Thymus (tissue), 11 donors: ENCODE measurements at regions not wholly inside any gene's neighbourhood (a gene's known extent, or its start where the extent isn't known, plus 50 kb on each side); places are given as distances from the start of the nearest gene placed in this dataset.

Experiments used
- DNase-seq, 9 donors: peaks; one replicate each; pipeline ENCODE4 v3.0.0-alpha.2; 2013; ENCODE audit warnings: low spot score in 9 of 9, low read depth in 6 of 9, missing footprints in 1 of 9
- H3K27ac ChIP-seq, 2 donors: one replicate each; pipeline ENCODE4 v1.5.1; 2013; ENCODE audit warnings: control low read depth in 1 of 2, low read depth in 1 of 2, low read length in 1 of 2, mild to moderate bottlenecking in 1 of 2, moderate library complexity in 1 of 2
- H3K27me3 ChIP-seq, 2 donors: one replicate each; pipeline ENCODE4 v1.5.1; 2013; ENCODE audit warnings: low read length in 1 of 2; ENCODE audit not compliant: control insufficient read depth in 2 of 2, insufficient read depth in 1 of 2
- H3K36me3 ChIP-seq, 2 donors: one replicate each; pipeline ENCODE4 v1.5.1; 2013; ENCODE audit warnings: low read length in 1 of 2, mild to moderate bottlenecking in 1 of 2, moderate library complexity in 1 of 2; ENCODE audit not compliant: control insufficient read depth in 2 of 2, insufficient read depth in 2 of 2
- H3K4me1 ChIP-seq, 2 donors: one replicate each; pipeline ENCODE4 v1.5.1; 2013; ENCODE audit warnings: low read length in 2 of 2; ENCODE audit not compliant: control insufficient read depth in 2 of 2, insufficient read depth in 2 of 2
- H3K4me3 ChIP-seq, 2 donors: one replicate each; pipeline ENCODE4 v1.5.1; 2013; ENCODE audit warnings: low read length in 2 of 2, control low read depth in 1 of 2, mild to moderate bottlenecking in 1 of 2
- H3K9me3 ChIP-seq, 2 donors: one replicate each; pipeline ENCODE4 v1.5.1; 2013; ENCODE audit warnings: low read length in 1 of 2, mild to moderate bottlenecking in 1 of 2; ENCODE audit not compliant: control insufficient read depth in 2 of 2, insufficient read depth in 1 of 2
- WGBS: extraction: QIAGEN DNeasy Blood & Tissue Kit; methylation state at CpG from one replicate; pipeline ENCODE4 v1.1.7; 2013; 5-methylcytosine and 5-hydroxymethylcytosine counted together
- donor health status: healthy.

DNA sequence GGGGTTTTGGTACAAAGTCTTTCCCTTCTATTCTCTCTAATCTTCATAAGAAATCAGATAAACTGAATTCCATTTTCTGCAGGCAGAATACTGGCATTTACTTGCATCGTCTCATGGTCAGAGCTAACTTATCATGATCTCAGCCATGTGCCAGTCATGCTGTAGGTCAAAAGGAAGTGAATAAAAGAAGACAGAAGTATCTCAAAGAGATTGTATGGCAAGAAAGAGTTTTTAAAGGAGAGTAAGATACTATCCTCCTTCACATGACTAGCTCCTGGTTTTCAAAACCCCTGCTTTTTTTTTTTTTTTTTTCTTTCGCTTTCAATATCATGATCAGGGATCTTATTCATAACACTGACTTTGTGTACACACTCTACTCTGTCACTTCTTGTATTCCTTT is 398.3 kb downstream of the C6orf118 start:
- WGBS = 83% methylated on average over 2 of the region's 2 CpGs
- Histone ChIP-seq H3K9me3 (no peaks in the 10 kb centered on the region), H3K27me3 (no peaks in the 10 kb centered on the region), H3K27ac (no peak overlapping the region), H3K4me3 (no peak overlapping the region), H3K4me1 (no peaks in the 10 kb centered on the region), H3K36me3 (no peaks in the 10 kb centered on the region)
- DNase-seq = no peak

- Histone ChIP-seq H3K9me3 (no peaks in the 10 kb centered on the region), H3K4me3 (no peak overlapping the region), H3K4me1 (no peaks in the 10 kb centered on the region), H3K27me3 (no peaks in the 10 kb centered on the region), H3K27ac (no peak overlapping the region), H3K36me3 (no peaks in the 10 kb centered on the region)
- DNase-seq = no peak
These were observed 402.6 kb downstream of the C6orf118 start for GRCh38 chr6:164906766-164907165.

- Histone ChIP-seq H3K4me1 (no peaks in the 10 kb centered on the region), H3K27me3 (no peaks in the 10 kb centered on the region), H3K9me3 (no peaks in the 10 kb centered on the region), H3K27ac (no peak overlapping the region), H3K36me3 (no peaks in the 10 kb centered on the region), H3K4me3 (no peak overlapping the region)
- no peak for DNase-seq
These were observed 404.1 kb downstream of the C6orf118 start for GRCh38 chr6:164905311-164905710.

GRCh38 chr6:164898412-164898811 is 411.0 kb downstream of the C6orf118 start:
- H3K4me3 ChIP-seq = no peak overlapping the region
- H3K27me3 ChIP-seq = no peaks in the 10 kb centered on the region
- H3K9me3 ChIP-seq = no peaks in the 10 kb centered on the region
- H3K4me1 ChIP-seq = no peaks in the 10 kb centered on the region
- H3K27ac ChIP-seq = no peak overlapping the region
- DNase-seq = no peak
- no peaks in the 10 kb centered on the region for H3K36me3 ChIP-seq
- 87% methylated on average over 2 of the region's 2 CpGs for WGBS

GRCh38 chr6:164897523-164898235 is 411.7 kb downstream of the C6orf118 start:
- Histone ChIP-seq H3K4me3 (no peak overlapping the region), H3K36me3 (no peaks in the 10 kb centered on the region), H3K4me1 (no peaks in the 10 kb centered on the region), H3K9me3 (no peaks in the 10 kb centered on the region), H3K27me3 (no peaks in the 10 kb centered on the region), H3K27ac (no peak overlapping the region)
- whole genome bisulfite sequencing = 81% methylated on average over 8 of the region's 8 CpGs
- no peak for DNase-seq

GRCh38 chr6:164889980-164890379 is 419.4 kb downstream of the C6orf118 start:
- Histone ChIP-seq H3K36me3 (no peaks in the 10 kb centered on the region), H3K27me3 (no peaks in the 10 kb centered on the region), H3K4me1 (no peaks in the 10 kb centered on the region), H3K27ac (no peak overlapping the region), H3K4me3 (no peak overlapping the region), H3K9me3 (no peaks in the 10 kb centered on the region)
- no peak for DNase-seq
- WGBS = 84% methylated on average over 4 of the region's 4 CpGs

DNA sequence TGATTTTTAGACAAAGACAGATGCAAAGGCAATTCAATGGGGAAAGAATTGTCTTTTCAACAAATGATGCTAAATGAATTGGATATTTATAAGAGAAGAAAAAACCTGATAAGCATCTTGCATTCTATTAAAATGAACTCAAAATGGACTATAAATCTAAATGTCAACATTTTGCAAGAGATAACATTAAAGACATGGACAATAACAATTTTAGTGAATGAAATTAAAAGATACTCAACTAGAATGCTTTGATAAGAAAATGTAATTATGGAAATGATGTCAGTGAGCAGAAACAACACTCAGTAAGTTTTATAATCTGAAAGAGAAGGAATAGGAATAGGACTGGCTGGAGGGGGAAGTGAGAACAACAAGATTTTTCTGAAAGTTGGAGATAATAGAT is 421.7 kb downstream of the C6orf118 start:
- Histone ChIP-seq H3K4me1 (no peaks in the 10 kb centered on the region), H3K27me3 (no peaks in the 10 kb centered on the region), H3K27ac (no peak overlapping the region), H3K4me3 (no peak overlapping the region), H3K36me3 (no peaks in the 10 kb centered on the region), H3K9me3 (peaks cover 0 to 1% of the 10 kb centered on the region in 2 donors)
- no peak for DNase-seq

DNA sequence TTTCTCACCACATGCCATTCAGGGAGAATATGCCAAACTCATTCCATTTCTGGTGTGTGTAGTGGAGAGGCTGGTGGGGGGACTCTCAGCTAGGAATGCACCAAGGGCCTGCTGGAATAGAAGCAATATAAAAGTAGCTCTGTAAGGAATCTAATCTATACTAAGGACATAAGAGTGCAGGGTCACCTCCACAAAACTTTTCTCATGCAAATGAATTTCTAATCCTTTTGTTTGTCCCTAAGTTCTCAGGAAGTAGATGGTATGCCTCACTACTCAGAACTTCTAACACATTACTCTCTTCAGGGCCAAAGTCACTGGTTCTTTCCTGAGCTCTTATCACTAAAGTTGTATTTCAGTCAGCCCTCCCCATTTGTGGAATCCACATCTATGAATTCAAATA is 427.2 kb downstream of the C6orf118 start:
- Histone ChIP-seq H3K27ac (no peak overlapping the region), H3K36me3 (no peaks in the 10 kb centered on the region), H3K4me1 (no peaks in the 10 kb centered on the region), H3K9me3 (peaks cover 0 to 1% of the 10 kb centered on the region in 2 donors), H3K4me3 (no peak overlapping the region), H3K27me3 (no peaks in the 10 kb centered on the region)
- no peak for DNase-seq

- 95% methylated on average over 2 of the region's 2 CpGs for WGBS
These were observed 437.6 kb downstream of the C6orf118 start for GRCh38 chr6:164871783-164872182.

GRCh38 chr6:164870164-164870563 is 439.2 kb downstream of the C6orf118 start:
- no peak overlapping the region for H3K27ac ChIP-seq
- H3K36me3 ChIP-seq = no peaks in the 10 kb centered on the region
- no peaks in the 10 kb centered on the region for H3K4me1 ChIP-seq
- no peaks in the 10 kb centered on the region for H3K9me3 ChIP-seq
- no peak overlapping the region for H3K4me3 ChIP-seq
- WGBS = 42% methylated on average over 2 of the region's 2 CpGs
- DNase-seq = no peak
- no peaks in the 10 kb centered on the region for H3K27me3 ChIP-seq

More at GRCh38 chr6:164871783-164872182, 437.6 kb downstream of the C6orf118 start:
- Histone ChIP-seq H3K4me1 (no peaks in the 10 kb centered on the region), H3K27me3 (no peaks in the 10 kb centered on the region), H3K36me3 (no peaks in the 10 kb centered on the region), H3K9me3 (no peaks in the 10 kb centered on the region), H3K4me3 (no peak overlapping the region), H3K27ac (no peak overlapping the region)
- no peak for DNase-seq
